Trophoblast cell (in vitro differentiated cells and primary cell): ENCODE measurements at regions not wholly inside any gene's neighbourhood (a gene's known extent, or its start where the extent isn't known, plus 50 kb on each side); places are given as distances from the start of the nearest gene placed in this dataset.
A peak's percentile ranks its signal among the peaks of the same experiment; 100 is the strongest.

Source experiments
- DNase-seq, 2 donors: peaks; one replicate each; pipeline ENCODE4 v3.0.0-alpha.2; 2016
- H2AFZ ChIP-seq: 2 replicates; pipeline ENCODE4 v1.6.1; 2013; ENCODE audit warnings: low read length, moderate library complexity, mild to moderate bottlenecking; ENCODE audit not compliant: insufficient read depth, poor library complexity
- H2AK5ac ChIP-seq: 2 replicates; pipeline ENCODE4 v1.6.1; 2013; ENCODE audit warnings: mild to moderate bottlenecking, low read length
- H2BK120ac ChIP-seq: 2 replicates; pipeline ENCODE4 v1.6.1; 2013; ENCODE audit warnings: low read length, mild to moderate bottlenecking, moderate library complexity; ENCODE audit not compliant: insufficient read depth, poor library complexity
- H2BK12ac ChIP-seq: 2 replicates; pipeline ENCODE4 v1.6.1; 2013; ENCODE audit warnings: mild to moderate bottlenecking, low read length, moderate library complexity
- H2BK5ac ChIP-seq: 2 replicates; pipeline ENCODE4 v1.6.1; 2013; ENCODE audit warnings: low read length, low read depth, moderate library complexity, mild to moderate bottlenecking; ENCODE audit not compliant: poor library complexity
- H3K14ac ChIP-seq: 2 replicates; pipeline ENCODE4 v1.6.1; 2013; ENCODE audit warnings: mild to moderate bottlenecking, low read length
- H3K18ac ChIP-seq: 2 replicates; pipeline ENCODE4 v1.6.1; 2013; ENCODE audit warnings: mild to moderate bottlenecking, low read length
- H3K23ac ChIP-seq: 2 replicates; pipeline ENCODE4 v1.6.1; 2013; ENCODE audit warnings: low read length
- H3K27ac ChIP-seq: 2 replicates; pipeline ENCODE4 v1.5.1; 2013; ENCODE audit warnings: low read depth, mild to moderate bottlenecking, inconsistent platforms, low read length, moderate library complexity
- H3K27me3 ChIP-seq: 2 replicates; pipeline ENCODE4 v1.6.1; 2013; ENCODE audit warnings: inconsistent platforms, mild to moderate bottlenecking, low read length, moderate library complexity; ENCODE audit not compliant: insufficient read depth
- H3K36me3 ChIP-seq, 2 experiments: 1 replicate in 1 of 2; 2 replicates in 1 of 2; pipeline ENCODE4 v1.6.1; 2013; ENCODE audit warnings: low read length in 2 of 2, mild to moderate bottlenecking in 2 of 2, moderate library complexity in 1 of 2; ENCODE audit not compliant: insufficient read depth in 2 of 2, control insufficient read depth in 1 of 2
- H3K4ac ChIP-seq: 2 replicates; pipeline ENCODE4 v1.6.1; 2013; ENCODE audit warnings: low read depth, mild to moderate bottlenecking, low read length, moderate library complexity
- H3K4me1 ChIP-seq, 2 experiments: 1 replicate in 1 of 2; 2 replicates in 1 of 2; pipeline ENCODE4 v1.6.1; 2013; ENCODE audit warnings: low read length in 2 of 2, mild to moderate bottlenecking in 2 of 2, moderate library complexity in 1 of 2; ENCODE audit not compliant: insufficient read depth in 2 of 2, control insufficient read depth in 1 of 2
- H3K4me2 ChIP-seq: 2 replicates; pipeline ENCODE4 v1.6.1; 2013; ENCODE audit warnings: inconsistent platforms, mild to moderate bottlenecking, low read length, moderate library complexity
- H3K4me3 ChIP-seq: 2 replicates; pipeline ENCODE4 v1.5.1; 2013; ENCODE audit warnings: mild to moderate bottlenecking, low read depth, low read length, inconsistent platforms
- H3K79me1 ChIP-seq: one replicate; pipeline ENCODE4 v1.6.1; 2013; ENCODE audit warnings: low read length
- H3K79me2 ChIP-seq: 2 replicates; pipeline ENCODE4 v1.6.1; 2013; ENCODE audit warnings: low read length, mild to moderate bottlenecking; ENCODE audit not compliant: control insufficient read depth, insufficient read depth, poor library complexity
- H3K9ac ChIP-seq: 2 replicates; pipeline ENCODE4 v1.6.1; 2013; ENCODE audit warnings: mild to moderate bottlenecking, low read length
- H3K9me3 ChIP-seq: 2 replicates; pipeline ENCODE4 v1.6.1; 2013; ENCODE audit warnings: low read depth, mild to moderate bottlenecking, control low read depth, inconsistent platforms, low read length; ENCODE audit not compliant: insufficient read depth
- H4K12ac ChIP-seq: 2 replicates; pipeline ENCODE4 v1.6.1; 2013; ENCODE audit warnings: low read depth, mild to moderate bottlenecking, low read length, moderate library complexity
- H4K8ac ChIP-seq: 2 replicates; pipeline ENCODE4 v1.6.1; 2013; ENCODE audit warnings: low read depth, mild to moderate bottlenecking, low read length, moderate library complexity
- H4K91ac ChIP-seq: one replicate; pipeline ENCODE4 v1.6.1; 2013; ENCODE audit warnings: low read depth, mild to moderate bottlenecking, low read length, moderate library complexity
- WGBS: extraction: QIAGEN DNeasy Blood & Tissue Kit; methylation state at CpG from one replicate; pipeline ENCODE4 v1.1.7; 2013; ENCODE audit warnings: missing lambda C conversion rate; ENCODE audit not compliant: insufficient read length, insufficient coverage; ENCODE audit errors: extremely low coverage; 5-methylcytosine and 5-hydroxymethylcytosine counted together

DNA sequence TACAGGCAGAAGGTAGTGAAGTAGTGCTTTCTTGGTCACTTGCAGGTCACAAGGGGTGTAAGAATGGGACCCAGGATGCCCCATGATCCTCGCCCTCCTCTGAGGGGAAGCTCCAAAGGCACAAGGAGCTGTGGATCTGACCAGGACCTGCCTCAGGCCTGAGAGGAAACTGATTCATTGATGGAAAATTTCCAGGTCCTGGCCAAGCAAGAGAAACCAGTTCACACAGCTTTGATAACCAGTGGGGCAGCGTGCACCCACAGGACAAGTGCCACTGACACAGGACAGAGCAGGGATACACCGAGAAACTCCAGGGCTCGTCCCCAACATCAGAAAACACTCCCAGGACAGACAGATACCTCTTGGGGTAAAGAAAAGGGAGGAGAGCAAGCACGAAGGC lies 177.1 kb downstream of the RBM26 start:
- no peak overlapping the region for H3K14ac ChIP-seq
- no peaks in the 10 kb centered on the region for H3K9me3 ChIP-seq
- H2BK120ac ChIP-seq, result no peak overlapping the region
- no peaks in the 10 kb centered on the region for H3K27me3 ChIP-seq
- no peak overlapping the region for H3K9ac ChIP-seq
- DNase-seq, result peak; percentile 74 to 76
- H3K23ac ChIP-seq, result no peak overlapping the region
- H3K36me3 ChIP-seq, result no peaks in the 10 kb centered on the region
- peaks cover 5% of the 10 kb centered on the region for H3K79me1 ChIP-seq
- H3K79me2 ChIP-seq, result no peaks in the 10 kb centered on the region
- H3K4ac ChIP-seq, result no peak overlapping the region
- H4K12ac ChIP-seq, result no peak overlapping the region
- no peak overlapping the region for H3K18ac ChIP-seq
- peak overlapping the region; percentile 1 for H2BK12ac ChIP-seq
- H3K4me1 ChIP-seq, result peaks cover 19 to 29% of the 10 kb centered on the region in 2 experiments
- no peak overlapping the region for H4K8ac ChIP-seq
- H4K91ac ChIP-seq, result no peak overlapping the region
- no peak overlapping the region for H3K4me3 ChIP-seq
- H3K4me2 ChIP-seq, result peak overlapping the region; percentile 21
- no CpG with 5 or more reads among the region's 5 CpGs for WGBS
- H2AK5ac ChIP-seq, result no peak overlapping the region
- no peak overlapping the region for H2BK5ac ChIP-seq
- H2AFZ ChIP-seq, result no peak overlapping the region
- peak overlapping the region; percentile 4 for H3K27ac ChIP-seq

DNA sequence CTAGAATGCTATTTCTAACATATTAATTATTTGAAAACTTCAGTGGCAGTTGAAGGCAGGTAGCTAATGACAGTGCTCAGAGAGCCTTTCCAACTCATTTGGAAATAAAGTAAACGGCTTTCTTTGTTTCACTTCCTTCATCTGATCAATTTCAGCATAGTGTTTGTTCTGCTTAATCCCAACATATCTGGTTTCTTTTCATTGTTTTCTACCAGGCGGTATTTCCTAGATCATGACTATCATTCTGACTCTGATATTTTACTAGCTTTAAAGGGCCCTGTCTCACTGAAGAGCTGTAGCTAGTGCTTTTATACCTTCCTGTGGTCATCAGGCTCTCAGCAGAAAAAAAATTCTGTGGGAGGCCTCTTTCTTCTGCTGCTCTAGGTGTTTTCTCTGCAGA lies 178.6 kb downstream of the RBM26 start:
- Histone ChIP-seq H4K8ac (no peak overlapping the region), H2AK5ac (no peak overlapping the region), H3K27me3 (no peaks in the 10 kb centered on the region), H4K91ac (no peak overlapping the region), H3K36me3 (no peaks in the 10 kb centered on the region), H2AFZ (no peak overlapping the region), H2BK5ac (no peak overlapping the region), H3K9me3 (no peaks in the 10 kb centered on the region), H3K23ac (no peak overlapping the region), H4K12ac (no peak overlapping the region), H3K27ac (no peak overlapping the region), H3K14ac (no peak overlapping the region), H3K4me3 (no peak overlapping the region), H3K9ac (no peak overlapping the region), H2BK12ac (no peak overlapping the region), H2BK120ac (peak overlapping the region; percentile 68), H3K18ac (no peak overlapping the region), H3K4me1 (peaks cover 19 to 29% of the 10 kb centered on the region in 2 experiments), H3K4me2 (no peak overlapping the region), H3K79me1 (peaks cover 5% of the 10 kb centered on the region), H3K79me2 (no peaks in the 10 kb centered on the region), H3K4ac (no peak overlapping the region)
- DNase-seq, result no peak
- no CpG with 5 or more reads among the region's 2 CpGs for WGBS

DNA sequence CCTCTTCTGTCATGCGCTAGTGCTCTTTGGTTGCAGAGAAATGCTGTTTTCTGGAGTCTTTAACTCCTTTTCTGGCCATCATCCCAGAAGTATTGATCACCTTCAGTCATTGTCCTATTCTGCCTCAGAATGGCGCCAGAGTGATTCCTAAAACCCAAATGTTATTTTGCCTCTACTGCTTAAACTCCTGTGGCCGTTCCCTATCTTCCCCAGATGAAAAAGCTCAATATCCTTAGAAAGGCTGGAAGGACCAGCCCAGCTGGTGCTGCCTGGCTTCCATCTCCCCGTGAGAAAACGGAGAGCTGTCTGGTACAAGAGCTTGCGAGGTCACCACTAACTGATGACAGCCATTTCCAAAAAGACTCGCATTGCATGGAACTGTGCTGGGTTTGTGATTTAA lies 179.1 kb downstream of the RBM26 start:
- no peak overlapping the region for H4K8ac ChIP-seq
- no peak overlapping the region for H3K4ac ChIP-seq
- H3K14ac ChIP-seq, result no peak overlapping the region
- no peak overlapping the region for H3K4me2 ChIP-seq
- no peaks in the 10 kb centered on the region for H3K9me3 ChIP-seq
- DNase-seq, result no peak
- WGBS, result no CpG with 5 or more reads among the region's 7 CpGs
- no peak overlapping the region for H3K27ac ChIP-seq
- peak overlapping the region; percentile 69 for H2BK120ac ChIP-seq
- no peak overlapping the region for H4K91ac ChIP-seq
- H3K9ac ChIP-seq, result no peak overlapping the region
- H2AFZ ChIP-seq, result no peak overlapping the region
- peaks cover 19 to 29% of the 10 kb centered on the region in 2 experiments for H3K4me1 ChIP-seq
- H3K79me1 ChIP-seq, result peaks cover 5% of the 10 kb centered on the region
- no peak overlapping the region for H3K18ac ChIP-seq
- H3K4me3 ChIP-seq, result no peak overlapping the region
- no peak overlapping the region for H2BK5ac ChIP-seq
- H3K23ac ChIP-seq, result no peak overlapping the region
- no peaks in the 10 kb centered on the region for H3K27me3 ChIP-seq
- H4K12ac ChIP-seq, result no peak overlapping the region
- H3K36me3 ChIP-seq, result no peaks in the 10 kb centered on the region
- no peaks in the 10 kb centered on the region for H3K79me2 ChIP-seq
- H2AK5ac ChIP-seq, result no peak overlapping the region
- H2BK12ac ChIP-seq, result peak overlapping the region; percentile 57

DNA sequence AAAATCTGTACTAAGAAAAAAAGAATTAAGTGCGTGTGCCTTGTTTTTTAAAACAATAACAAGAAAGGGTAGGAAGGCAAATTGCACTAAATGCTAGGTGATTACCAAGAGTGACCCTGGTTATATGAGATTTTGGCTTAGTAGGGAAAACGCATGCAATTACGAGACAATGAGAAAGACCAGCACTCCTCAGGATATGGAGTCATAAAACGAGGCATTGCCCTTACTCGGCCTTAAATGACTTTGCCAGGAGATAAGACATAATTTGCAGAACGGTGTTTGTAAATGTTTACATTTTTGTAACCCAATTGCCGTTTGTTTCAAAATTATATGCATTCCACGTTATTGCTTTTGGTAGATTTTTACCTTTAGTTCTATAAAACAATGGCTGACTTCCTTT lies 179.8 kb downstream of the RBM26 start:
- H4K12ac ChIP-seq, result no peak overlapping the region
- no peak overlapping the region for H3K4me3 ChIP-seq
- no peak overlapping the region for H4K91ac ChIP-seq
- no peak overlapping the region for H3K9ac ChIP-seq
- H3K4me1 ChIP-seq, result peaks cover 19 to 29% of the 10 kb centered on the region in 2 experiments
- H3K4me2 ChIP-seq, result no peak overlapping the region
- no peak overlapping the region for H2BK120ac ChIP-seq
- no peak overlapping the region for H4K8ac ChIP-seq
- WGBS, result no CpG with 5 or more reads among the region's 8 CpGs
- DNase-seq, result peak; percentile 32 to 78
- H3K27me3 ChIP-seq, result no peaks in the 10 kb centered on the region
- peak overlapping the region; percentile 66 for H3K27ac ChIP-seq
- no peaks in the 10 kb centered on the region for H3K79me2 ChIP-seq
- H2BK5ac ChIP-seq, result no peak overlapping the region
- no peak overlapping the region for H2AFZ ChIP-seq
- no peaks in the 10 kb centered on the region for H3K36me3 ChIP-seq
- peaks cover 5% of the 10 kb centered on the region for H3K79me1 ChIP-seq
- no peak overlapping the region for H3K14ac ChIP-seq
- no peak overlapping the region for H2BK12ac ChIP-seq
- no peak overlapping the region for H3K18ac ChIP-seq
- H3K9me3 ChIP-seq, result no peaks in the 10 kb centered on the region
- no peak overlapping the region for H3K4ac ChIP-seq
- no peak overlapping the region for H2AK5ac ChIP-seq
- no peak overlapping the region for H3K23ac ChIP-seq
